SK-N-MC (cell line): ENCODE measurements at regions not wholly inside any gene's neighbourhood (a gene's known extent, or its start where the extent isn't known, plus 50 kb on each side); places are given as distances from the start of the nearest gene placed in this dataset.
"Not testable (repeated sequence)": the region's sequence is repeated elsewhere in the genome, so short reads cannot be mapped to it uniquely, and the experiment has no call there.

Experiments
- EZH2 ChIP-seq: fragments of 200-600 bp; sonication (generic); IDR thresholded peaks from one replicate; pipeline ENCODE4 v1.6.1; 2017; ENCODE audit warnings: antibody characterized with exemption
- FOXP2 ChIP-seq: optimal IDR thresholded peaks from 2 replicates; pipeline ENCODE3; 2011; ENCODE audit warnings: mild to moderate bottlenecking, moderate library complexity; ENCODE audit not compliant: insufficient read depth; ENCODE audit errors: extremely low read length, control extremely low read depth
- POLR2AphosphoS5 ChIP-seq: IDR thresholded peaks from 2 replicates; pipeline ENCODE4 v1.6.1; 2012; ENCODE audit warnings: mild to moderate bottlenecking, low read depth, low read length, borderline replicate concordance

GRCh38 chr5:162275387-162275786, 207.8 kb downstream of the GABRG2 start:
- TF ChIP-seq POLR2AphosphoS5, EZH2, FOXP2: not testable (repeated sequence)
